ENCODE measurements at regions not wholly inside any gene's neighbourhood (a gene's known extent, or its start where the extent isn't known, plus 50 kb on each side); places are given as distances from the start of the nearest gene placed in this dataset.

GRCh38 chr3:101979033-101979432, 129.7 kb downstream of the NFKBIZ start:
- TF ChIP-seq CTCF (IDR thresholded peaks at IDR 0.05): no peak
- DNase-seq (ENCODE audit: low spot score) (no peak), ATAC-seq (ENCODE audit: low FRiP score) (no peak)

GRCh38 chr3:101984356-101984755, 135.0 kb downstream of the NFKBIZ start:
- no peak for TF ChIP-seq CTCF (IDR thresholded peaks at IDR 0.05)
- ATAC-seq (ENCODE audit: low FRiP score) (no peak), DNase-seq (ENCODE audit: low spot score) (no peak)

- DNase-seq (ENCODE audit: low spot score) (no peak), ATAC-seq (ENCODE audit: low FRiP score) (no peak)
- no peak for TF ChIP-seq CTCF (IDR thresholded peaks at IDR 0.05)
These were observed 139.3 kb downstream of the NFKBIZ start for GRCh38 chr3:101988596-101988995.

- ATAC-seq (ENCODE audit: low FRiP score): no peak
- no peak for TF ChIP-seq CTCF (IDR thresholded peaks at IDR 0.05)
- no peak for DNase-seq (ENCODE audit: low spot score)
These were observed 140.4 kb downstream of the NFKBIZ start for GRCh38 chr3:101989578-101990200.

- TF ChIP-seq CTCF (IDR thresholded peaks at IDR 0.05): no peak
- DNase-seq (ENCODE audit: low spot score) (no peak), ATAC-seq (ENCODE audit: low FRiP score) (no peak)
These were observed 143.5 kb downstream of the NFKBIZ start for GRCh38 chr3:101992863-101993262.

GRCh38 chr3:101994386-101994785, 145.1 kb downstream of the NFKBIZ start:
- TF ChIP-seq CTCF (IDR thresholded peaks at IDR 0.05): no peak
- DNase-seq (ENCODE audit: low spot score) (no peak), ATAC-seq (ENCODE audit: low FRiP score) (no peak)

- no peak for TF ChIP-seq CTCF (IDR thresholded peaks at IDR 0.05)
- DNase-seq (ENCODE audit: low spot score) (no peak), ATAC-seq (ENCODE audit: low FRiP score) (peak; percentile 35)
These were observed 146.2 kb downstream of the NFKBIZ start for GRCh38 chr3:101995371-101996046.
